ENCODE measurements at regions not wholly inside any gene's neighbourhood (a gene's known extent, or its start where the extent isn't known, plus 50 kb on each side); places are given as distances from the start of the nearest gene placed in this dataset.

- no peak for TF ChIP-seq EZH2phosphoT487 (IDR thresholded peaks at IDR 0.05; ENCODE audit: insufficient read depth, low read depth)
- TF ChIP-seq EZH2 (IDR thresholded peaks at IDR 0.05; ENCODE audit: insufficient read depth, poor library complexity, severe bottlenecking) = no peak
Measured at GRCh38 chr2:180227461-180227860, 220.4 kb upstream of the CWC22 start.
